GM12872 (cell line): ENCODE measurements at regions not wholly inside any gene's neighbourhood (a gene's known extent, or its start where the extent isn't known, plus 50 kb on each side); places are given as distances from the start of the nearest gene placed in this dataset.

Experiments
- CTCF ChIP-seq: IDR thresholded peaks from 3 replicates; pipeline ENCODE4 v1.5.1; 2011; ENCODE audit warnings: low read depth, mild to moderate bottlenecking, low read length, moderate library complexity; ENCODE audit not compliant: insufficient read depth

GRCh38 chr4:85244638-85245037 is 230.3 kb upstream of the ARHGAP24 start:
- TF ChIP-seq CTCF, result no peak

- no peak for TF ChIP-seq CTCF
Measured at GRCh38 chr4:85246055-85246454, 228.9 kb upstream of the ARHGAP24 start.

GRCh38 chr4:85250852-85251251 is 224.1 kb upstream of the ARHGAP24 start:
- TF ChIP-seq CTCF, result no peak

GRCh38 chr4:85257817-85258370 is 217.1 kb upstream of the ARHGAP24 start:
- no peak for TF ChIP-seq CTCF

DNA sequence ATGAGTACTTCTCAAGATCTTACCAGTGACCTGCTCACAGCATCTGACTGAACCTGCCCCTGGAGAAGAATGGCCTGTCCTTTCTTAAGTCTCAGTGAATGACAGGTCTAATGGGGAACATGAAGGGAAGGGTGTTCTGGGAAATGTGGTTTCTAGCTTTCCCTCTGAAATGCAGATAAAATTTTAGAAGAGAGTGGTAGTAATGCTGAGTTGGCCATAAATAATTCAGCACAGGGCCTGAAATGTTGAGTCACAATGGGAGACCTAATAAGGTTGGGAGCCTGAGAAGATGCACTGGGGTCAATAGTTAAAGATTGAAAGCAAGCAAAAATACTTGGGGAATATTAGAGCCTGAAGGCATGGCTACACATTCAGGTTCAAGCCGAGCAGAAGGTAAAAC is 214.9 kb upstream of the ARHGAP24 start:
- no peak for TF ChIP-seq CTCF

DNA sequence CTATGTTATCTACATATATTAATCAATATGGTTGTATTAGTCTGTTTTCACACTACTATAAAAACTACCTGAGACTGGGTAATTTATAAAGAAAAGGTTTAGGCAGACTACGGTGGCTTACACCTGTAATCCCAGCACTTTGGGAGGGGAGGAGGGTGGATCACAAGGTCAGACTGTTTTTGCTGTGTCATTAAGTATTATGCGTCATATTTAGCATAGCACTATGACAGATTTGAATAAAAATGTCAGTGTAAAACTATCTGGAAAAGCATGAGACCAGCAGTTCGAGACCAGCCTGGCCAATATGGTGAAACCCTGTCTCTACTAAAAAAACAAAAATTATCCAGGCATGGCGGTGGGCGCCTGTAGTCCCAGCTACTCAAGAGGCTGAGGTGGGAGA is 209.7 kb upstream of the ARHGAP24 start:
- no peak for TF ChIP-seq CTCF

- no peak for TF ChIP-seq CTCF
Measured at GRCh38 chr4:85268188-85268587, 206.8 kb upstream of the ARHGAP24 start.

DNA sequence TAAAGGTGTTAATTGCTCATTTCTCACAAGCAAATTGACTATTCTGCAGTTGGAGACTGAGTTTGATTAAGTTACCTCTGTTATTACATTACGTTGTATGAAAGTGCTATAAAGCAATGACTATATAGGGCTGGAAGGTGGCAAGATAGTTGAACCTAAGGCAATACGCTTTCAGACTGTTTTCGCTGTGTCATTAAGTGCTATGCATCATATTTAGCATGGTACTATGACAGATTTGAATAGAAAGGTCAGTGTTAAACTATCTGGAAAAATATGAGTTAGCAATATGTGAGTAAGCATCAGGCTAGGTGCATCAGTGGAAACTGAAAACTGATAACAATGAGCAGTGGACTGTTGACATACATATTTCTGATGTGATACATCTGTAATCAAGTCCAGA is 206.0 kb upstream of the ARHGAP24 start:
- TF ChIP-seq CTCF, result no peak
